Endodermal cell (in vitro differentiated cells): ENCODE measurements at regions not wholly inside any gene's neighbourhood (a gene's known extent, or its start where the extent isn't known, plus 50 kb on each side); places are given as distances from the start of the nearest gene placed in this dataset.

Experiments used
- DNase-seq: peaks from one replicate; pipeline ENCODE4 v3.0.0-alpha.2; 2017
- H3K27ac ChIP-seq: 2 replicates; pipeline ENCODE4 v1.5.1; 2013; ENCODE audit warnings: mild to moderate bottlenecking, low read depth, low read length, moderate library complexity
- H3K27me3 ChIP-seq: 2 replicates; pipeline ENCODE4 v1.6.1; 2013; ENCODE audit warnings: mild to moderate bottlenecking, low read length, moderate library complexity; ENCODE audit not compliant: insufficient read depth, control insufficient read depth, poor library complexity, severe bottlenecking
- H3K36me3 ChIP-seq: 2 replicates; pipeline ENCODE4 v1.7.0; 2013; ENCODE audit warnings: mild to moderate bottlenecking, low read length, moderate library complexity; ENCODE audit not compliant: control insufficient read depth, insufficient read depth
- H3K4me1 ChIP-seq: one replicate; pipeline ENCODE4 v1.7.0; 2013; ENCODE audit warnings: low read length; ENCODE audit not compliant: control insufficient read depth, insufficient read depth
- H3K4me3 ChIP-seq: 2 replicates; pipeline ENCODE4 v1.5.1; 2013; ENCODE audit warnings: mild to moderate bottlenecking, low read length, moderate library complexity
- H3K9ac ChIP-seq: 2 replicates; pipeline ENCODE4 v1.6.1; 2013; ENCODE audit warnings: mild to moderate bottlenecking, low read length, moderate library complexity; ENCODE audit not compliant: poor library complexity, severe bottlenecking; ENCODE audit errors: extremely low read depth
- H3K9me3 ChIP-seq: 2 replicates; pipeline ENCODE4 v1.6.1; 2013; ENCODE audit warnings: mild to moderate bottlenecking, low read length, moderate library complexity; ENCODE audit not compliant: control insufficient read depth
- H3K27ac Mint-ChIP-seq: 2 replicates; pipeline ENCODE4 v1.8.0; 2020; ENCODE audit warnings: mixed read lengths
- H3K27me3 Mint-ChIP-seq: 2 replicates; pipeline ENCODE4 v1.8.0; 2021; ENCODE audit warnings: mild to moderate bottlenecking, mixed read lengths; ENCODE audit not compliant: insufficient read depth
- H3K36me3 Mint-ChIP-seq: 2 replicates; pipeline ENCODE4 v1.8.0; 2020; ENCODE audit warnings: low read depth, mixed read lengths
- H3K4me1 Mint-ChIP-seq: 2 replicates; pipeline ENCODE4 v1.8.0; 2020; ENCODE audit warnings: mixed read lengths
- H3K4me3 Mint-ChIP-seq: 2 replicates; pipeline ENCODE4 v1.8.0; 2020; ENCODE audit warnings: mild to moderate bottlenecking, moderate library complexity, mixed read lengths
- H3K9me3 Mint-ChIP-seq: 2 replicates; pipeline ENCODE4 v1.8.0; 2020; ENCODE audit warnings: mild to moderate bottlenecking, mixed read lengths
- WGBS, 2 experiments: methylation state at CpG; one replicate each; pipeline versions ENCODE4 v1.1.5 to v1.1.7; 2013; ENCODE audit warnings: missing lambda C conversion rate in 2 of 2, mixed read lengths in 1 of 2; ENCODE audit not compliant: insufficient coverage in 1 of 2, insufficient read length in 1 of 2; 5-methylcytosine and 5-hydroxymethylcytosine counted together
- TF ChIP-seq, protein P1 (sequence below): fragments of 200-600 bp; sonication (generic); conservative IDR thresholded peaks from 2 replicates; pipeline ENCODE4 v1.5.0; 2021; ENCODE audit warnings: antibody characterized with exemption, mild to moderate bottlenecking

DNA sequence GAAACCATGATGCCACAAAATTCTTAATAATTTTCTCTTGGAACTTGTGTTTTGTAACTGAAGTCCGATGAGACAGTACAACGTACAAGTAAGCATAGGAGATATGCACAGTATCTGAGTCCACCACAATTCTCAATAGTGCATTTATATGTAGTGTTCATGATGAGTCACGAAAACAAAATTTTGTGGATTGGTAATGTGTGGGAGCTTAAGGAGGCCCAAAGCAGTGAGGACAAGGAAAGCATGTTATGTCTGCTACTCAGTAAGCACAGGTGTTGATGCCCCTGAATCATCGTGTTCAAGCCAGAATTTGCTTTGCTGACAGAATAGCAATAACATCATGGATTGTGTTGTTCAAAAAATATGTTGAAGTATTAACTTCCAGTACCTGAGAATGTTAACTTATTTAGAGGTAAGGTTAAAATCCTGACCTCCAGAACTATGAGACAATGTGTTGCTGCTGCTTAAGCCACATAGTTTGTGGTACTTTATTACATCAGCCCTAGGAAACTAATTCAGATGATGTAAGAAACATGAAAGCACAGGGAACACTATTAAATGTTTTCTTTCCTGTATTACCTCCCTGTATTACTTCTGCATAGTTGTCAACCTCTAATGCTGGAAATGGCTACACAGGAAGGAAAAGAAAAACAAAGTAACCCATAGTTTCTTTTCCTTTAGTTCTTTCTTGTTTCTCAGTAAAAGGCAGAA is 201.3 kb downstream of the SLITRK6 start:
- Mint-ChIP-seq H3K9me3 (peaks cover 9% of the 10 kb centered on the region), H3K27me3 (no peaks in the 10 kb centered on the region), H3K27ac (no peak overlapping the region), H3K4me1 (no peaks in the 10 kb centered on the region), H3K4me3 (no peak overlapping the region), H3K36me3 (no peaks in the 10 kb centered on the region)
- Histone ChIP-seq H3K4me3 (no peak overlapping the region), H3K9ac (no peak overlapping the region), H3K27me3 (no peaks in the 10 kb centered on the region), H3K36me3 (no peaks in the 10 kb centered on the region), H3K9me3 (peaks cover 10% of the 10 kb centered on the region), H3K27ac (no peak overlapping the region), H3K4me1 (no peaks in the 10 kb centered on the region)
- WGBS, 2 experiments, result 92 to 93% methylated on average over 3 to 4 of the region's 4 CpGs
- TF ChIP-seq, protein P1, sequence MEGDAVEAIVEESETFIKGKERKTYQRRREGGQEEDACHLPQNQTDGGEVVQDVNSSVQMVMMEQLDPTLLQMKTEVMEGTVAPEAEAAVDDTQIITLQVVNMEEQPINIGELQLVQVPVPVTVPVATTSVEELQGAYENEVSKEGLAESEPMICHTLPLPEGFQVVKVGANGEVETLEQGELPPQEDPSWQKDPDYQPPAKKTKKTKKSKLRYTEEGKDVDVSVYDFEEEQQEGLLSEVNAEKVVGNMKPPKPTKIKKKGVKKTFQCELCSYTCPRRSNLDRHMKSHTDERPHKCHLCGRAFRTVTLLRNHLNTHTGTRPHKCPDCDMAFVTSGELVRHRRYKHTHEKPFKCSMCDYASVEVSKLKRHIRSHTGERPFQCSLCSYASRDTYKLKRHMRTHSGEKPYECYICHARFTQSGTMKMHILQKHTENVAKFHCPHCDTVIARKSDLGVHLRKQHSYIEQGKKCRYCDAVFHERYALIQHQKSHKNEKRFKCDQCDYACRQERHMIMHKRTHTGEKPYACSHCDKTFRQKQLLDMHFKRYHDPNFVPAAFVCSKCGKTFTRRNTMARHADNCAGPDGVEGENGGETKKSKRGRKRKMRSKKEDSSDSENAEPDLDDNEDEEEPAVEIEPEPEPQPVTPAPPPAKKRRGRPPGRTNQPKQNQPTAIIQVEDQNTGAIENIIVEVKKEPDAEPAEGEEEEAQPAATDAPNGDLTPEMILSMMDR, result no peak
- no peak for DNase-seq

DNA sequence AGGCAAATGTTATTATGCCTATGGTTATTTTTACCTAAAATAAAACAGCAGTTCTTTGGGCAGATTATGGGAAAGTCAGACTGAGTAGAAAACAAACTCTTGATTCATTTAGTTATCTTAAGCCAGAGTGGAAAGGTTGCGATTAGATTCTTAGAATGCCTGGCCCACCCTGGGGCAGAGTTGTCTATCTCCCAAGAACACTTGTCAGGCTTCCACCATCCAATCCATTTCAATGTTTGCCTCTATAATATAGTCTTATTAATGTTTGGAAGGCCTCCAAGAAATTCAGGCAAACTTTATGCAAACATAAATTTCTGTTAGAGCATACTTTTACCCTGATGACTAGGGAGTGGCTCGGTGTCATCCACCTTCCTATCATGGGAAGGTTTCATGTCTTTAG is 207.0 kb downstream of the SLITRK6 start:
- no peak overlapping the region for H3K4me3 ChIP-seq
- H3K9me3 ChIP-seq, result peaks cover 10% of the 10 kb centered on the region
- Mint-ChIP-seq H3K36me3 (no peaks in the 10 kb centered on the region), H3K27me3 (no peaks in the 10 kb centered on the region), H3K4me3 (no peak overlapping the region), H3K4me1 (peaks cover 1% of the 10 kb centered on the region), H3K27ac (no peak overlapping the region), H3K9me3 (peaks cover 9% of the 10 kb centered on the region)
- no peak for DNase-seq
- no peaks in the 10 kb centered on the region for H3K4me1 ChIP-seq
- 94 to 100% methylated on average over 1 to 2 of the region's 2 CpGs for WGBS, 2 experiments
- TF ChIP-seq, protein P1, result no peak
- no peak overlapping the region for H3K9ac ChIP-seq
- no peaks in the 10 kb centered on the region for H3K27me3 ChIP-seq
- no peak overlapping the region for H3K27ac ChIP-seq
- H3K36me3 ChIP-seq, result no peaks in the 10 kb centered on the region

DNA sequence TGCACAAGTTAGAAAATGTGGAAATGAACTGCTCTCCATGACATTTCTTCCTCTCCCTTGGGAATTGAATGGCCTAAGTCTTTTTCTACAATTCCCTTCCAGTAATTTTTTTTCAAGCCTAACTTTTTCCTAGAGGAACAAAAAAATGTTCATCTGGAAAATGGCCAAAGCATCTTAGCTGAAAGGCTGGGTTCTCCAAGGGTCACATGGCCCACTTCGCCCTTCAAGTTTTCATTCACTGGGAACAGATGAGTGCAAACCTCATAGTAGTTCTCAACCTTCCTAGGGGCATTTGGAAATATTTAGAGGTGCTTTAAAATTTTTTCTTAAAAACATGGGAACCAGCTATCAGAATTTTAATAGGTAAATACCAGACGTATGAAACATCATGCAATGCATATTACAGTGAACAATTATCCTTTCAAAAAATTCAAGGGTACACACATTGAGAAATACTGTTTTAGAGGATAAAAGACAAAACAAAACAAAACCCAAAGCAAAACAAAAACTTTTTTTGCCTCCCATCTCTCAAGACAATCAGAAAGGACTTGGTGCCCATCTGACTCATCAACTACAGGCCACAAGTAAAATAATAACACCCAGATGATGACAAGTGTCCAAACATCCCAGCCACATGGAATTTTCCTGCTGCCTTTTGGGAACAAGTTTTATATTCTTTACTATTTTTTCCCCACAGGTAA is 208.8 kb downstream of the SLITRK6 start:
- no peaks in the 10 kb centered on the region for H3K27me3 Mint-ChIP-seq
- H3K27ac Mint-ChIP-seq, result no peak overlapping the region
- no peak overlapping the region for H3K4me3 Mint-ChIP-seq
- DNase-seq, result no peak
- H3K36me3 ChIP-seq, result no peaks in the 10 kb centered on the region
- no peak overlapping the region for H3K4me3 ChIP-seq
- H3K36me3 Mint-ChIP-seq, result peaks cover 2% of the 10 kb centered on the region
- H3K9ac ChIP-seq, result no peak overlapping the region
- H3K4me1 ChIP-seq, result no peaks in the 10 kb centered on the region
- WGBS, 2 experiments, result 98 to 100% methylated on average over 1 to 2 of the region's 2 CpGs
- peaks cover 15% of the 10 kb centered on the region for H3K9me3 Mint-ChIP-seq
- TF ChIP-seq, protein P1, result no peak
- peaks cover 9% of the 10 kb centered on the region for H3K9me3 ChIP-seq
- no peak overlapping the region for H3K27ac ChIP-seq
- peaks cover 1% of the 10 kb centered on the region for H3K4me1 Mint-ChIP-seq
- H3K27me3 ChIP-seq, result no peaks in the 10 kb centered on the region
